NCI-H69 (cell line): ENCODE measurements at regions not wholly inside any gene's neighbourhood (a gene's known extent, or its start where the extent isn't known, plus 50 kb on each side); places are given as distances from the start of the nearest gene placed in this dataset.
"Not testable (repeated sequence)": the region's sequence is repeated elsewhere in the genome, so short reads cannot be mapped to it uniquely, and the experiment has no call there.

ENCODE experiments used
- DNase-seq: peaks from one replicate; lab custom pipeline; 2025; lab: John Stamatoyannopoulos, UW

GRCh38 chr10:28444031-28444430 lies 88.9 kb upstream of the WAC start:
- DNase-seq = no peak

DNA sequence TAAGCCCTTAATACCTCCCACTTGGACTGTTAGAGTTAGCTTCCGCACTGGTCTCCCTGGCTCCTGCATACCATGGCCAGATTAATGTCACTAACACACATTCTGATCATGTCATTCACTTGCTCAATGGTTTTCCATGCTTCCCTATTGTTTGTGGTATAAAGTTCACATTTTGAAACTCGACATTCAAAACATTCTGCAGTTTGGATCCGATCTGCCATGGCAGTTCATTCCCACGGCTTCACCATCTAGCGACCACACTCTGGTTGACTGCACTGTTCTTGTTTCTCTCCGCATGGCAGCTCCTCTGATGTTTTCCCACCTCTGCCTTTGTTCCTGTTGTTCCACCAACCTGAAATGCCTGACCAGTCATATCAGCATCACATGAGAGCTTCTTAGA lies 87.4 kb upstream of the WAC start:
- DNase-seq = no peak

GRCh38 chr10:28449382-28449781 lies 83.5 kb upstream of the WAC start:
- DNase-seq = no peak

DNA sequence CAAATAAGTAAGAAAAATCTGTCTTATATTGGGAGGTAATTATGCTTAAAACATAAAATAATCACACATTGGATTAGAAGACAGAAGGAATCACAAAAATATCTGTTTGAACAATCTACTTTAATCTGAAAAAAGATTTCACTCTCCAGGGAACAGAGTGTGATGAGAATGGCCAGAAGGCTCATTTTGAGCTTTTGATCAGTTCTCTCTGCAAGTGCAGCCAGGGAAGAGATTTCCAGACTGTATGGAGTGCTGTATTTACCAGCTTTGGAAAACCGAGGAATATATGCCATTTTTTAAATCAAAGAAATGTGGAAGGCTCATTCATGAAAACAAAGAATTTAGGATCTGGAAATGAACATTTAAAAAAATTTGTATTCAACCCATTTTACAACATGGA lies 83.0 kb upstream of the WAC start:
- DNase-seq = no peak

DNA sequence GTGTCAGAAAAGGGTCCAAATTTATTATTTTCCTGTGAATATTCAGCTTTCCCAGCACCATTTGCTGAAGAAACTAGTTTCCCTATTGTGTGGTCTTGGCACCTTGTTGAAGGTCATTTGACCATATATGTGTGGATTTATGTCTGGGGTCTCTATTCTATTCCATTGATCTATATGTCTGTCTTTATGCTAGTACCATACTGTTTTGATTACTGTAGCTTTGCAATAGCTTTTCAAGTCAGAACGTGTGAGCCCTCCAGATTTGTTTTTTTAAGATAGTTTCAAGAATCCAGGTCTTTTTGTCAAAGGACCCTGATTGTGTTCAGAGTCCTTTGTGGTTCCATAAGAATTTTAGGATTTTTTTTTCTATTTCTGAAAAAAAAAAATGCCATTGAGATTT lies 79.0 kb upstream of the WAC start:
- no peak for DNase-seq

- no peak for DNase-seq
Measured at GRCh38 chr10:28457110-28457509, 75.8 kb upstream of the WAC start.

DNA sequence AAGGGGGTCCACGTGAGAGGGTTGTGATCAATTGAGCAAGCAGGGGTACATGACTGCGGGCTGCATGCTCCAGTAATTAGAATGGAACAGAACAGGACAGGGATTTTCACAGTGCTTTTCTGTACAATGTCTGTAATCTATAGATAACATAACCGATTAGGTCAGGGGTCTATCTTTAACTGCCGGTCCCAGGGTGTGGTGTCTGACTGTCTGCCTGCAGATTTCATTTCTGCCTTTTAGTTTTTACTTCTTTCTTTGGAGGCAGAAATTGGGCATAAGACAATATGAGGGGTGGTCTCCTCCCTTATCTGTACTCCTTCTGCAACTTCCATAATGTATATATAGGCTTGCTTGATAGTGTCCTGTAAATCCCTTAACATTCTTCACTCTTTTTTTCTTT lies 75.0 kb upstream of the WAC start:
- not testable (repeated sequence) for DNase-seq

- no peak for DNase-seq
Measured at GRCh38 chr10:28459453-28460144, 73.3 kb upstream of the WAC start.

- no peak for DNase-seq
Measured at GRCh38 chr10:28463141-28463540, 69.8 kb upstream of the WAC start.

DNA sequence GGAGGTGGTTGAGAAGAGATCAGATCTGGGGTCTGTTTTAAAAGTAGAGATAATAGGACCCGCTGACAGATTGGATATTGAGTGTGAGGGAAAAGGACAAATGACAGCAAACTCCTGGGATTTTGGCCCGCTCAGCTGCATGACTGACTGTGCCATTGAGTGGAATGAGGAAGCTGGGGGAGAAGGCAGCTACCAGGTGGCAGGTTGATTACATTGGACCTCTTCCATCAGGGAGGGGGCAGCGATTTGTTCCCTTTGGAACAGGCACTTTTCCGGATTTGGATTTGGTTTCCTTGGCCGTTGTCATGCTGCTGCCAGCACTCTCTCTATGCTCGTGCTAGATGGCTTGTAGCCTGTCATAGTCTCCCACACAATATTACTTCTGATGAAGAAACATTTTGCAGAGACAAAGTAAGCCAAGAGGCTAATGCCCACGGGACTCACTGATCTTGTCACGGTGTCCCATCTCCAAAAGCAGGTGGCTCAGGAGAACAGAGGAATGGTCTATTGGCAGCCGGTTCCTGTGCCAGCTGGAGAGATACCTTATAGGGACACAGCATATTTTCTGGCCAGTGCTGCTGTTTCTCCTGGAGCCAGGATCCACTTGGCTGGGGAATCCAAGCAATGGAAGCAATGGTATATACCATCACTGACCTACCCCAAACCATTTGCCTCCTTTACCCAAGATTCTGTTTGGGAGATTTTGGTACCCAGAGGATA lies 69.1 kb upstream of the WAC start:
- peak; percentile 1 for DNase-seq

DNA sequence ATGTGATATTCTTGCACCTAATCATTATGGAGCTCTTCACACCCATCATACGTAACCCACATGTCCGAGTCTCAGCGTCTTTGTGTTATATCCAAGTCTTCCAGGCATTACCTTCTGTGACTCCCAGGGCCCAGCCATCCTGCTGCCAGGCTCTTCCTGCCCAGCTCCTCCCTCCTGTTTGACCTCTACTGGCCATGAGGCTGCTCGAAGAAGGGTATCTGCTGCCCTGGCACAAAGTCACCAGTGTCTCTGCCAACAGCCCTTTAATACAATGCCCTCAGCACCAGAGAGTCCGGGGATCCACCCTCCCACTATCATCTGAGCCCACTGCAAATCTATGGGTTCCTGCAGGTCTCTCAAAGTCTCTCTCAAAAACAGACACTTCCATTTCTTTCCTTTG lies 65.3 kb upstream of the WAC start:
- DNase-seq = no peak

DNA sequence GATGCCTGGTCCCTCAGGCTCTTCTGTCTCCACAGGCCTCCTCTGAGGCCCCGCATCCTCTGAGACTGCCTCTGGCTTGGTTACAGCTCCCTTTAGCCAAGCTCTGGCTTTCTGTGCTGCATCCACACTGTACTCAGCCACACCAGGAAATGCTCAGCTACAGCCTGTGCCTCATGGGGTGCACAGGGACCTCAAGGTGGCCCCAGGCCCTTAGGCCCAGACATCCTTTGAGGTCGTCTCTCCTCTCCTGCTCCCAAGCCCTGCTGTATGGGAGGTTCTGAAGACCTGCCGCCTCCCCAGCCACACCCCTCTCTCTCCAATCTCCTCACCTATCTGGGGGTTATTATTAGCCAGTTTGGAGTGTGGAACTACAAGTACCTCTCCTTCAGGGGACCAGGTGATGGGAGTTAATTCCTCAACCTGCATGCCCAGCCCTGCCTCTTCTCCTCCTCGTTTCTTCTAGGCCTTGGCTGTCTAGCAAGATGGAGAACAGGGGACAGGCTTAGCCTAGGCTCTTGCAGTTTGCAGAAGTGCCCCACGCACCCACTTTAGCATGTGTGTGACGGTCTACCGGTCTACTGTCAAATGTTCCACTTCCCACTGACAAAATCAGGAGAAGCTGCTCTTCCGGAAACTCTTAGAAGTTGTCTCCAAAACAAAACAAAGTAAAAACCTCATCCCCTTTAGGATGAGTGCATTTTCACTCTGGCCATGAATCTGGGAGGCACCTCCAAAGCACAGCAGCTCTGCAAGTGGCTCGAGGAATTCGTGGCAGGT lies 64.0 kb upstream of the WAC start:
- DNase-seq = no peak

DNA sequence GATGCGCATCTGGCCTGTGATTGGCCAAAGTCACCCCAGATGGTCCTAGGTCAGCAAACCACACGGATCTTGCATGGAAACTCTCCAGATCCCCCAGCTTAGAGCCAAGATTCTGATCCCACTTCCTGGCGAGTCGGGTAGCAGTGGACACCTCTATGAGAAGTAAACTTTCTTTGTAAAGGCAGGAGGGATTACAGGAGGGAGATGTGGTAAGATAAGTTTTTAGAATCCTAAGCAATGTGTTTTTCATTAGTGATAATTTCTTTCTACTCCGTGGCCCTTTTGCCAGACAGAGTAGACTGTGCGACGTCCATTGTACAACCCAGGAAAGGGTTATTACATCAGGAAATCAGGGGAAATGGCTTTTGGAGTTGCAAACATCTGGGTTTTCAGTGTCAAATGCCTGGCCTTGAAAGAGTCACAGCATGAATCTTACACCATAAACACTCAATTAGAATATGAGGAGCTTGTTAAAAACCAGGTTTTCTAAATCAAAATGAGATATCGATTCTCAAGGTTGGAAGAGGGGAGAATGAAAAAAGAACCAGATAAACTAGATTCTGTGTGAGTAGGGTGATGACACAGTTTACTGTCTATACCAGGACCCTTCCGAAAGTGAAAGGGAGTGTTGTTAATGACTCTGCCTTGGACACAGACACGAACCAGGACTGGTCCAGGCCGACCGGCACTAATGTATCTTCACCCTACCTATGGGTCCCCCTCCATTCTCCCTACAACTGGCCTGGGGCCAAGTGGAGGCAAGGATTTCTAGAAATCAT lies 61.9 kb upstream of the WAC start:
- DNase-seq = no peak

- no peak for DNase-seq
Measured at GRCh38 chr10:28471652-28472050, 61.3 kb upstream of the WAC start.

DNA sequence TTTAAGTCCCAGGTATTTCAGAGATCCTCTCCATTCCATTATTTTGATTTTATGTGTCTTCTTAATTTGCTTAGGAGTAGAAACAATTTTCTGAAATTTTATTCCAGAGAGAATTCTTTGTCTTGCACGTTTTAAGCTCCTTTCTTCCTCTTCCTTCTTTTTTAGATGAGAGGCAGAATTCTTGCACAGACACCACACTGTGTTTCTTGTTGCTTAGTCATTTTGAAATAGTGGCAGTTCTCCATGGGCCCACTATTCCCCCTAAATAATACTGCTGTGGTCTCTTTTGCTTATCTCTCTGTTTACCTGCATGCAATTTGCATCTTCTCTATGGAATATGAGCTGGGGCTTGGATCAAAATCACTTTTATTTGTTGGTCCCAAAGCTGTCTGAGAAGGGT lies 54.3 kb upstream of the WAC start:
- no peak for DNase-seq

GRCh38 chr10:28479425-28479865 lies 53.5 kb upstream of the WAC start:
- DNase-seq = no peak

GRCh38 chr10:28479927-28480627 lies 52.8 kb upstream of the WAC start:
- no peak for DNase-seq

DNA sequence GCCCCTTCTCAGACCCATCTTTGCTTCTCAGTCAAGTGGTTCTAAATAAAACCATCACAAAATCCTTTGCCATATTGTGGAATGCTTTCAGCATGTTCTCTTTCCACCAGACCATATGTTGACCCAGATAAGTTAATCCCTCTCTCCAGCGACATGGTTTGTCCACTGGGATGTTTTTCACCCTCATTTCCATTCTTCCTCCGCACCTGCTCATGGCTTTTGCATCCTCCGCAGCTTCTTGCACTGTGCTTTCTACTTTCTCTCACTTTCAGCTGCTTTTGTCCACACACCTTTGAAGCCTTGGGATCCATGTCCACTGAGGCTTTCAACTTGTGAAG lies 52.3 kb upstream of the WAC start:
- no peak for DNase-seq

DNA sequence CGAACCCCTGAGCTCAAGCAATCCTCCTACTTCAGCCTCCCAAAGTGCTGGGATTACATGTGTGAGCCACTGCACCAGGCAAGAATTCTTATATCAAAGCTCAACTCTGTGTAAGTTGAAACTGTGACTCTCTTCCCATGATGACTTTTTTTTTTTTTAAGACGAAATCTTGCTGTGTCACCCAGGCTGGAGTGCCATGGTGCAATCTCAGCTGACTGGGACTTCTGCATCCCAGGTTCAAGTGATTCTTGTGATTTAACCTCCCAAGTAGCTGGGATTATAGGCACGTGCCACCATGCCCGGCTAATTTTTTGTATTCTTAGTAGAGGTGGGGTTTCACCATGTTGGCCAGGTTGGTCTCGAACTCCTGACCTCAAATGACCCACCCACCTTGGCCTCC lies 51.6 kb upstream of the WAC start:
- not testable (repeated sequence) for DNase-seq

GRCh38 chr10:28481968-28482367 lies 51.0 kb upstream of the WAC start:
- DNase-seq = no peak
